ENCODE measurements at regions not wholly inside any gene's neighbourhood (a gene's known extent, or its start where the extent isn't known, plus 50 kb on each side); places are given as distances from the start of the nearest gene placed in this dataset.

GRCh38 chr21:26377111-26377694 is 195.9 kb downstream of the CYYR1 start:
- Mint-ChIP-seq H3K9me3 (peaks cover 0 to 6% of the 10 kb centered on the region in 2 donors), H3K27me3 (peaks cover 0 to 6% of the 10 kb centered on the region in 2 donors), H3K27ac (no peak overlapping the region), H3K4me3 (no peak overlapping the region), H3K36me3 (no peaks in the 10 kb centered on the region), H3K4me1 (no peaks in the 10 kb centered on the region)
- DNase-seq: no peak
- no peak for ATAC-seq (replicated peaks)

- no peak for ATAC-seq (replicated peaks)
- H3K9me3 Mint-ChIP-seq: peaks cover 0 to 6% of the 10 kb centered on the region in 2 donors
- no peaks in the 10 kb centered on the region for H3K36me3 Mint-ChIP-seq
- no peak for DNase-seq
- no peak overlapping the region for H3K27ac Mint-ChIP-seq
- H3K27me3 Mint-ChIP-seq: peaks cover 0 to 6% of the 10 kb centered on the region in 2 donors
- no peaks in the 10 kb centered on the region for H3K4me1 Mint-ChIP-seq
- H3K4me3 Mint-ChIP-seq: no peak overlapping the region
Observed at GRCh38 chr21:26374817-26375216, 198.3 kb downstream of the CYYR1 start.

- Mint-ChIP-seq H3K27ac (no peak overlapping the region), H3K4me3 (no peak overlapping the region), H3K9me3 (peaks cover 0 to under 1% of the 10 kb centered on the region in 2 donors), H3K36me3 (no peaks in the 10 kb centered on the region), H3K4me1 (no peaks in the 10 kb centered on the region), H3K27me3 (no peaks in the 10 kb centered on the region)
- ATAC-seq (replicated peaks) (no peak), DNase-seq (no peak)
Observed at GRCh38 chr21:26368591-26369320, 198.2 kb upstream of the APP start.

GRCh38 chr21:26366781-26367180 is 196.2 kb upstream of the APP start:
- Mint-ChIP-seq H3K27ac (no peak overlapping the region), H3K4me1 (no peaks in the 10 kb centered on the region), H3K36me3 (no peaks in the 10 kb centered on the region), H3K27me3 (no peaks in the 10 kb centered on the region), H3K4me3 (no peak overlapping the region), H3K9me3 (no peaks in the 10 kb centered on the region)
- ATAC-seq (replicated peaks): no peak
- no peak for DNase-seq

GRCh38 chr21:26365849-26366248 is 195.3 kb upstream of the APP start:
- Mint-ChIP-seq H3K36me3 (no peaks in the 10 kb centered on the region), H3K4me3 (no peak overlapping the region), H3K9me3 (no peaks in the 10 kb centered on the region), H3K4me1 (no peaks in the 10 kb centered on the region), H3K27me3 (no peaks in the 10 kb centered on the region), H3K27ac (no peak overlapping the region)
- ATAC-seq (replicated peaks): no peak
- DNase-seq: no peak

- ATAC-seq (replicated peaks) (no peak), DNase-seq (no peak)
- H3K9me3 Mint-ChIP-seq: peaks cover 3 to 8% of the 10 kb centered on the region in 2 donors
- no peaks in the 10 kb centered on the region for H3K36me3 Mint-ChIP-seq
- no peak overlapping the region for H3K27ac Mint-ChIP-seq
- H3K4me3 Mint-ChIP-seq: no peak overlapping the region
- H3K4me1 Mint-ChIP-seq: no peaks in the 10 kb centered on the region
- peaks cover 0 to 5% of the 10 kb centered on the region in 2 donors for H3K27me3 Mint-ChIP-seq
Observed at GRCh38 chr21:26351661-26352060, 181.1 kb upstream of the APP start.

GRCh38 chr21:26332867-26333266 is 162.3 kb upstream of the APP start:
- DNase-seq: no peak
- Mint-ChIP-seq H3K4me1 (no peaks in the 10 kb centered on the region), H3K4me3 (no peak overlapping the region), H3K27ac (no peak overlapping the region), H3K27me3 (no peaks in the 10 kb centered on the region), H3K36me3 (no peaks in the 10 kb centered on the region), H3K9me3 (no peaks in the 10 kb centered on the region)
- no peak for ATAC-seq (replicated peaks)

- H3K4me1 Mint-ChIP-seq: no peaks in the 10 kb centered on the region
- H3K27me3 Mint-ChIP-seq: no peaks in the 10 kb centered on the region
- ATAC-seq (replicated peaks): no peak
- DNase-seq: no peak
- no peaks in the 10 kb centered on the region for H3K36me3 Mint-ChIP-seq
- no peak overlapping the region for H3K27ac Mint-ChIP-seq
- peaks cover 0 to 2% of the 10 kb centered on the region in 2 donors for H3K9me3 Mint-ChIP-seq
- H3K4me3 Mint-ChIP-seq: no peak overlapping the region
Observed at GRCh38 chr21:26331205-26331980, 160.8 kb upstream of the APP start.

- no peaks in the 10 kb centered on the region for H3K36me3 Mint-ChIP-seq
- peaks cover 0 to 4% of the 10 kb centered on the region in 2 donors for H3K9me3 Mint-ChIP-seq
- no peaks in the 10 kb centered on the region for H3K4me1 Mint-ChIP-seq
- H3K27ac Mint-ChIP-seq: no peak overlapping the region
- H3K27me3 Mint-ChIP-seq: no peaks in the 10 kb centered on the region
- H3K4me3 Mint-ChIP-seq: no peak overlapping the region
- ATAC-seq (replicated peaks) (no peak), DNase-seq (no peak)
Observed at GRCh38 chr21:26320596-26320995, 150.0 kb upstream of the APP start.

- no peak overlapping the region for H3K4me3 Mint-ChIP-seq
- H3K4me1 Mint-ChIP-seq: no peaks in the 10 kb centered on the region
- no peaks in the 10 kb centered on the region for H3K27me3 Mint-ChIP-seq
- no peak for ATAC-seq (replicated peaks)
- H3K27ac Mint-ChIP-seq: no peak overlapping the region
- no peak for DNase-seq
- no peaks in the 10 kb centered on the region for H3K36me3 Mint-ChIP-seq
- peaks cover 6% of the 10 kb centered on the region in 2 donors for H3K9me3 Mint-ChIP-seq
Observed at GRCh38 chr21:26307640-26308039, 137.1 kb upstream of the APP start.

GRCh38 chr21:26297851-26298250 is 127.3 kb upstream of the APP start:
- H3K36me3 Mint-ChIP-seq: peaks cover 0 to 2% of the 10 kb centered on the region in 2 donors
- no peak for DNase-seq
- H3K27ac Mint-ChIP-seq: no peak overlapping the region
- H3K9me3 Mint-ChIP-seq: peaks cover 10 to 14% of the 10 kb centered on the region in 2 donors
- H3K4me3 Mint-ChIP-seq: no peak overlapping the region
- H3K27me3 Mint-ChIP-seq: no peaks in the 10 kb centered on the region
- no peaks in the 10 kb centered on the region for H3K4me1 Mint-ChIP-seq
- ATAC-seq (replicated peaks): no peak

- ATAC-seq (replicated peaks) (no peak), DNase-seq (no peak)
- Mint-ChIP-seq H3K36me3 (peaks cover 0 to 2% of the 10 kb centered on the region in 2 donors), H3K4me1 (no peaks in the 10 kb centered on the region), H3K27ac (no peak overlapping the region), H3K4me3 (no peak overlapping the region), H3K27me3 (no peaks in the 10 kb centered on the region), H3K9me3 (peaks cover 9 to 10% of the 10 kb centered on the region in 2 donors)
Observed at GRCh38 chr21:26293141-26293946, 122.8 kb upstream of the APP start.

- Mint-ChIP-seq H3K36me3 (no peaks in the 10 kb centered on the region), H3K27me3 (no peaks in the 10 kb centered on the region), H3K4me1 (no peaks in the 10 kb centered on the region), H3K27ac (no peak overlapping the region), H3K4me3 (no peak overlapping the region), H3K9me3 (no peaks in the 10 kb centered on the region)
- no peak for ATAC-seq (replicated peaks)
- DNase-seq: no peak
Observed at GRCh38 chr21:26288026-26288425, 117.5 kb upstream of the APP start.

- DNase-seq: no peak
- no peaks in the 10 kb centered on the region for H3K9me3 Mint-ChIP-seq
- H3K4me3 Mint-ChIP-seq: no peak overlapping the region
- ATAC-seq (replicated peaks): no peak
- no peaks in the 10 kb centered on the region for H3K36me3 Mint-ChIP-seq
- no peaks in the 10 kb centered on the region for H3K4me1 Mint-ChIP-seq
- no peaks in the 10 kb centered on the region for H3K27me3 Mint-ChIP-seq
- no peak overlapping the region for H3K27ac Mint-ChIP-seq
Observed at GRCh38 chr21:26284531-26284930, 114.0 kb upstream of the APP start.

Data from stimulated activated naive B cell treated with anti-CD40 and anti-IgM and Interleukin-4, amounts not matched to agents 10 μg/mL and 1 μg/mL and 100 μg/mL, for 72 hours (primary cell).